GM06990 (cell line): ENCODE measurements at regions not wholly inside any gene's neighbourhood (a gene's known extent, or its start where the extent isn't known, plus 50 kb on each side); places are given as distances from the start of the nearest gene placed in this dataset.

Source experiments
- DNase-seq: peaks from one replicate; pipeline ENCODE4 v3.0.0-alpha.2; 2011; ENCODE audit not compliant: insufficient read length; ENCODE audit errors: extremely low read depth
- H3K27me3 ChIP-seq: replicated peaks from 2 replicates; pipeline ENCODE4 v1.6.0; 2011; ENCODE audit warnings: low read length; ENCODE audit not compliant: control insufficient read depth, insufficient read depth
- H3K36me3 ChIP-seq: 2 replicates; pipeline ENCODE4 v1.5.1; 2011; ENCODE audit warnings: low read length; ENCODE audit not compliant: control insufficient read depth, insufficient read depth
- H3K4me3 ChIP-seq: replicated peaks from 2 replicates; pipeline ENCODE4 v1.5.1; 2011; ENCODE audit warnings: low read depth, mild to moderate bottlenecking, control low read depth, low read length
- CTCF ChIP-seq: IDR thresholded peaks from 2 replicates; pipeline ENCODE4 v1.5.1; 2011; ENCODE audit warnings: low read length, control low read depth, mild to moderate bottlenecking, inconsistent platforms; ENCODE audit not compliant: insufficient read depth, poor library complexity, severe bottlenecking

GRCh38 chr1:227396539-227397353, 78.5 kb upstream of the CDC42BPA start:
- H3K4me3 ChIP-seq: no peak overlapping the region
- no peaks in the 10 kb centered on the region for H3K36me3 ChIP-seq
- no peak for TF ChIP-seq CTCF
- no peaks in the 10 kb centered on the region for H3K27me3 ChIP-seq
- DNase-seq: no peak

- no peak for DNase-seq
- no peaks in the 10 kb centered on the region for H3K36me3 ChIP-seq
- no peaks in the 10 kb centered on the region for H3K27me3 ChIP-seq
- H3K4me3 ChIP-seq: no peak overlapping the region
- TF ChIP-seq CTCF: no peak
These were observed 77.2 kb upstream of the CDC42BPA start for GRCh38 chr1:227395426-227396028.

GRCh38 chr1:227392984-227393764, 74.9 kb upstream of the CDC42BPA start:
- Histone ChIP-seq H3K36me3 (no peaks in the 10 kb centered on the region), H3K27me3 (no peaks in the 10 kb centered on the region)
- no peak for TF ChIP-seq CTCF

GRCh38 chr1:227391879-227392278, 73.6 kb upstream of the CDC42BPA start:
- H3K27me3 ChIP-seq: no peaks in the 10 kb centered on the region
- TF ChIP-seq CTCF: no peak
- H3K36me3 ChIP-seq: no peaks in the 10 kb centered on the region
- H3K4me3 ChIP-seq: no peak overlapping the region
- DNase-seq: no peak

More at GRCh38 chr1:227392984-227393764, 74.9 kb upstream of the CDC42BPA start:
- H3K4me3 ChIP-seq: no peak overlapping the region
- no peak for DNase-seq

GRCh38 chr1:227391211-227391610, 72.9 kb upstream of the CDC42BPA start:
- DNase-seq: no peak
- H3K36me3 ChIP-seq: no peaks in the 10 kb centered on the region
- H3K4me3 ChIP-seq: no peak overlapping the region
- no peaks in the 10 kb centered on the region for H3K27me3 ChIP-seq
- no peak for TF ChIP-seq CTCF
